SK-N-SH treated with all-trans-retinoic acid at 6 μM for 48 hours (cell line): ENCODE measurements at regions not wholly inside any gene's neighbourhood (a gene's known extent, or its start where the extent isn't known, plus 50 kb on each side); places are given as distances from the start of the nearest gene placed in this dataset.

Experiments used
- ATAC-seq: fragments of 200-7000 bp; cut with Tn5 transposase; 3 replicates; pipeline ENCODE4 v1.9.1; 2020; ENCODE audit warnings: mild to moderate bottlenecking, moderate library complexity
- ARNTL ChIP-seq: fragments of 450-650 bp; formaldehyde crosslinking; IDR thresholded peaks from 2 replicates; pipeline ENCODE4 v1.5.0; 2020; ENCODE audit warnings: low read depth, mild to moderate bottlenecking, moderate library complexity, borderline replicate concordance
- BACH2 ChIP-seq: fragments of 250-450 bp; sonication (Bioruptor Pico); IDR thresholded peaks from 2 replicates; pipeline ENCODE4 v1.9.0; 2021; ENCODE audit warnings: mild to moderate bottlenecking, borderline replicate concordance
- CREB5 ChIP-seq: fragments of 250-450 bp; sonication (Bioruptor Pico); IDR thresholded peaks from 2 replicates; pipeline ENCODE4 v1.5.1; 2020; ENCODE audit warnings: low read depth, mild to moderate bottlenecking, moderate library complexity
- CSDC2 ChIP-seq: fragments of 250-450 bp; sonication (Bioruptor Pico); IDR thresholded peaks from 2 replicates; pipeline ENCODE4 v1.5.0; 2020; ENCODE audit warnings: mild to moderate bottlenecking, moderate library complexity
- ESRRG ChIP-seq: fragments of 250-450 bp; sonication (Bioruptor Pico); IDR thresholded peaks from 2 replicates; pipeline ENCODE4 v1.6.1; 2021; ENCODE audit warnings: mild to moderate bottlenecking
- GLIS3 ChIP-seq: fragments of 250-450 bp; sonication (Bioruptor Pico); IDR thresholded peaks from 2 replicates; pipeline ENCODE4 v1.5.0; 2020; ENCODE audit warnings: mild to moderate bottlenecking, moderate library complexity
- OSR1 ChIP-seq: fragments of 250-450 bp; sonication (Bioruptor Pico); IDR thresholded peaks from 2 replicates; pipeline ENCODE4 v1.8.0; 2022; ENCODE audit warnings: moderate library complexity, mild to moderate bottlenecking, inconsistent platforms
- PATZ1 ChIP-seq: fragments of 250-450 bp; sonication (Bioruptor Pico); IDR thresholded peaks from 2 replicates; pipeline ENCODE4 v1.8.0; 2020; ENCODE audit warnings: mild to moderate bottlenecking, moderate library complexity, borderline replicate concordance
- POU6F1 ChIP-seq: fragments of 250-450 bp; sonication (Bioruptor Pico); IDR thresholded peaks from 2 replicates; pipeline ENCODE4 v1.8.0; 2021; ENCODE audit warnings: low read depth, mild to moderate bottlenecking, moderate library complexity, borderline replicate concordance
- PPARA ChIP-seq: fragments of 250-450 bp; sonication (Bioruptor Pico); IDR thresholded peaks from 2 replicates; pipeline ENCODE4 v1.5.0; 2020; ENCODE audit warnings: mild to moderate bottlenecking, borderline replicate concordance
- RARB ChIP-seq: fragments of 250-450 bp; sonication (Bioruptor Pico); IDR thresholded peaks from 2 replicates; pipeline ENCODE4 v1.8.0; 2021; ENCODE audit warnings: mild to moderate bottlenecking, moderate library complexity
- SNAI2 ChIP-seq: fragments of 250-450 bp; sonication (Bioruptor Pico); IDR thresholded peaks from 2 replicates; pipeline ENCODE4 v1.5.0; 2020; ENCODE audit warnings: mild to moderate bottlenecking, moderate library complexity
- TCF4 ChIP-seq: fragments of 250-450 bp; sonication (Bioruptor Pico); IDR thresholded peaks from 2 replicates; pipeline ENCODE4 v1.8.0; 2021; ENCODE audit warnings: mild to moderate bottlenecking, moderate library complexity, borderline replicate concordance
- TOX ChIP-seq: fragments of 250-450 bp; sonication (Bioruptor Pico); IDR thresholded peaks from 2 replicates; pipeline ENCODE4 v1.8.0; 2021; ENCODE audit warnings: mild to moderate bottlenecking, moderate library complexity, borderline replicate concordance
- ZC3H10 ChIP-seq: fragments of 250-450 bp; sonication (Bioruptor Pico); IDR thresholded peaks from 2 replicates; pipeline ENCODE4 v1.5.1; 2021; ENCODE audit warnings: mild to moderate bottlenecking, moderate library complexity
- ZFP3 ChIP-seq: fragments of 250-450 bp; sonication (Bioruptor Pico); IDR thresholded peaks from 2 replicates; pipeline ENCODE4 v1.5.0; 2020; ENCODE audit warnings: mild to moderate bottlenecking, moderate library complexity
- ZFP30 ChIP-seq: fragments of 450-650 bp; formaldehyde crosslinking; IDR thresholded peaks from 2 replicates; pipeline ENCODE4 v1.5.0; 2022; ENCODE audit warnings: mild to moderate bottlenecking, moderate library complexity
- ZNF565 ChIP-seq: fragments of 450-650 bp; formaldehyde crosslinking; conservative IDR thresholded peaks from 2 replicates; pipeline ENCODE4 v1.5.0; 2020; ENCODE audit warnings: low read depth, mild to moderate bottlenecking, moderate library complexity
- ZNF8 ChIP-seq: fragments of 450-650 bp; formaldehyde crosslinking; IDR thresholded peaks from 2 replicates; pipeline ENCODE4 v1.5.0; 2020; ENCODE audit warnings: mild to moderate bottlenecking, moderate library complexity
- TF ChIP-seq, protein P1 (sequence below): fragments of 250-450 bp; sonication (Bioruptor Pico); IDR thresholded peaks from 2 replicates; pipeline ENCODE4 v1.5.0; 2020; ENCODE audit warnings: mild to moderate bottlenecking, moderate library complexity

DNA sequence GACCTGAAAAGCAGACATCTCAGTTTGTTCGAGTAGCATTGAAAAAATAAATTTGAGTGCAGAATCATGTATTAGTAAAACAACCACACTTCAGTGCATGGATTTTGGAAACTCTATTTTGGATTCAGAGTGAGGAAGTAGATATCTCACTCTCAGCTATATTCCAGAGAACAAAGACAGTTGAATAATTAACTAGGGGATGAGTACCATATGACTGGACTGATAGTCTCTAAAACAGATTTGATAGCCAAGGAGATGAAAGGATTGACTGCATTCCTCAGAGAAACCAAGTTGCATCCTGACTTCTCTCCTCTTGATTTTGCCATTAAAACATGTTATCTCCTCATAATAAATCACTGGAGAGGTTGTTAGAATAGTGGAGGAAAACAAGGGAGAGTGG, 268.4 kb upstream of the SP4 start:
- no peak for ATAC-seq
- TF ChIP-seq RARB, result no peak
- no peak for TF ChIP-seq SNAI2 (CRISPR knock-in tag)
- TF ChIP-seq CSDC2 (CRISPR knock-in tag), result no peak
- TF ChIP-seq POU6F1 (CRISPR knock-in tag), result no peak
- TF ChIP-seq ARNTL (CRISPR knock-in tag), result no peak
- no peak for TF ChIP-seq CREB5 (CRISPR knock-in tag)

DNA sequence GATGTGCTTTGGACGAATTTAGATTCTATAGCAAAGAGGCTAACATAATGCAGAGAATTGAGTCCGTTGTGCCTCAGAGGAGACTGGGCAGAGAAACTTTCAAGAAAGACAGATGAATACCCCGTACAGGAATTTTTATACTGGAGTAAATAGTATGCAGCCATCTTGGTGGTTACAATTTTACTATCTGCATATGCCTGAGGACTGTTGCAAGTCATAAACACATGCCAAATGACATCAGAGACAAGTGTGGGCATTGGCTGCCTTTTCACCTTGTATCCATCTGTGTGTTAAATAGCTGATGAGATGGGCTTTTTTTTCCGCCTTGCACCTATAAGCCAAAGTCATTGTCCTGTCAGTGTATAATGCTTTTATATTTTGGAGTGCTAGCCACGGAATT, 267.5 kb upstream of the SP4 start:
- ATAC-seq, result no peak
- no peak for TF ChIP-seq SNAI2 (CRISPR knock-in tag)
- TF ChIP-seq ESRRG, result no peak
- TF ChIP-seq TOX (CRISPR knock-in tag), result no peak
- TF ChIP-seq ZFP30 (CRISPR knock-in tag), result no peak

DNA sequence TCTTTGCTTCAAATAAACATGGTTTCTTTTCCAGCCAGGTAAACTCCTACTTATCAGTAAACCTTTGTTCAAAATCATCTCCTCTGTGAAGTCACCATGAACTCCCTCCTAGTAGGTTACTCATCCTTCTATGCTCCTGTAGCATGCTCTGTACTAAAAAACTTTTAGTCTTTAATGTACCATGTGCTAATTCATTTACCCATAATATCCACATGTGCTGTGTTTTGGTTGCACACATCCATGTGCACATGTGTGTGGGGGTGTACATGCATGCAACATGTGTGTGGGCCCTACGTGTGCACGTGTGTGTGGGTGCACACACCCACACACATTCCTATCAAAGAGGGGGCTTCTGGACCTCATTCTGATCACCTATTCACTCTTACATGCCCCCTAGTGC, 259.9 kb upstream of the SP4 start:
- TF ChIP-seq OSR1 (CRISPR knock-in tag), result no peak
- TF ChIP-seq, protein P1, sequence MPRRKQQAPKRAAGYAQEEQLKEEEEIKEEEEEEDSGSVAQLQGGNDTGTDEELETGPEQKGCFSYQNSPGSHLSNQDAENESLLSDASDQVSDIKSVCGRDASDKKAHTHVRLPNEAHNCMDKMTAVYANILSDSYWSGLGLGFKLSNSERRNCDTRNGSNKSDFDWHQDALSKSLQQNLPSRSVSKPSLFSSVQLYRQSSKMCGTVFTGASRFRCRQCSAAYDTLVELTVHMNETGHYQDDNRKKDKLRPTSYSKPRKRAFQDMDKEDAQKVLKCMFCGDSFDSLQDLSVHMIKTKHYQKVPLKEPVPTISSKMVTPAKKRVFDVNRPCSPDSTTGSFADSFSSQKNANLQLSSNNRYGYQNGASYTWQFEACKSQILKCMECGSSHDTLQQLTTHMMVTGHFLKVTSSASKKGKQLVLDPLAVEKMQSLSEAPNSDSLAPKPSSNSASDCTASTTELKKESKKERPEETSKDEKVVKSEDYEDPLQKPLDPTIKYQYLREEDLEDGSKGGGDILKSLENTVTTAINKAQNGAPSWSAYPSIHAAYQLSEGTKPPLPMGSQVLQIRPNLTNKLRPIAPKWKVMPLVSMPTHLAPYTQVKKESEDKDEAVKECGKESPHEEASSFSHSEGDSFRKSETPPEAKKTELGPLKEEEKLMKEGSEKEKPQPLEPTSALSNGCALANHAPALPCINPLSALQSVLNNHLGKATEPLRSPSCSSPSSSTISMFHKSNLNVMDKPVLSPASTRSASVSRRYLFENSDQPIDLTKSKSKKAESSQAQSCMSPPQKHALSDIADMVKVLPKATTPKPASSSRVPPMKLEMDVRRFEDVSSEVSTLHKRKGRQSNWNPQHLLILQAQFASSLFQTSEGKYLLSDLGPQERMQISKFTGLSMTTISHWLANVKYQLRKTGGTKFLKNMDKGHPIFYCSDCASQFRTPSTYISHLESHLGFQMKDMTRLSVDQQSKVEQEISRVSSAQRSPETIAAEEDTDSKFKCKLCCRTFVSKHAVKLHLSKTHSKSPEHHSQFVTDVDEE (CRISPR knock-in tag), result no peak
- no peak for TF ChIP-seq CREB5 (CRISPR knock-in tag)
- no peak for TF ChIP-seq ZFP3 (CRISPR knock-in tag)
- no peak for TF ChIP-seq ZNF565 (CRISPR knock-in tag)
- TF ChIP-seq GLIS3 (CRISPR knock-in tag), result no peak
- no peak for TF ChIP-seq PPARA
- no peak for TF ChIP-seq CSDC2 (CRISPR knock-in tag)
- no peak for TF ChIP-seq RARB
- no peak for TF ChIP-seq TCF4 (CRISPR knock-in tag)
- TF ChIP-seq ESRRG, result no peak
- TF ChIP-seq BACH2, result no peak
- TF ChIP-seq PATZ1, result no peak
- TF ChIP-seq ZC3H10 (CRISPR knock-in tag), result no peak
- TF ChIP-seq POU6F1 (CRISPR knock-in tag), result no peak
- no peak for TF ChIP-seq ZNF8
- no peak for ATAC-seq
